HG02678 (cell line): ENCODE measurements at regions not wholly inside any gene's neighbourhood (a gene's known extent, or its start where the extent isn't known, plus 50 kb on each side); places are given as distances from the start of the nearest gene placed in this dataset.
"Not testable (repeated sequence)": the region's sequence is repeated elsewhere in the genome, so short reads cannot be mapped to it uniquely, and the experiment has no call there.

ENCODE experiments used
- ATAC-seq: cut with Tn5 transposase; IDR thresholded peaks from one replicate; pipeline ENCODE4 v1.9.1; 2021; ENCODE audit warnings: mild to moderate bottlenecking, moderate library complexity; ENCODE audit not compliant: unreplicated experiment

DNA sequence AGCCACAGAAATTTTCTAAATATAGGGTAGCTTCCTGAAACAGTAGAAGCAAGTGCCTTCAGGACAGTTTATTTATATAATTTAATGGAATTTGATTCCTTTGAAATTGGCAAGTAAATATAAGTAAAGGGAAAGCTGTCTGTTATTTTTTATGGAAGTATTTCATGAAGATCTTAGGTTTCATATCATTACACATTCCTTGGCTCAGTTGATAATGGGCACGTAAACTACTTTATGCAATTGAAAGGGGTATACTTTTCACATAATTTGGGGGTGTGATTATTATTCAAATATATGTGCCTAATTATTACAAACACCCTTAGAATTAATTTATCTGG is 71.1 kb upstream of the RAP1B start:
- ATAC-seq = no peak

DNA sequence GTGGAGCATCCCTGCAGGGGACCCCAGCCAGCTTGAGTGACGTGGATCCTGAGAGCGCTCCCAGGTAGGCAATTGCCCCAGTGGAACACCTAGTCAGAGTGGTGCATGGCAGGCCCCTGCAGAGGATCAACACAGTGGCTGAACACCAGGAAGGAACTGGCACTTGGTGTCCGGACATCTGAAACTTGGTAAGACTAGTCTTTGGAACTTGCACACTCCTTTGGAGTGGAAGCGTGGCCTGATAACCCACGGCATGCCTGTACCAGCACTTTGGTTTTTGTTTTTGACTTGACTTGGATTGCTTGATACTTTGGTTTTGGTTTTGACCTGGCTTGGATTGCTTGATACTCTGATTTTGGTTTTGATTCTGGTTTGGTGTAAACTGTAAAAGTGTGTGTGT is 69.9 kb upstream of the RAP1B start:
- not testable (repeated sequence) for ATAC-seq

DNA sequence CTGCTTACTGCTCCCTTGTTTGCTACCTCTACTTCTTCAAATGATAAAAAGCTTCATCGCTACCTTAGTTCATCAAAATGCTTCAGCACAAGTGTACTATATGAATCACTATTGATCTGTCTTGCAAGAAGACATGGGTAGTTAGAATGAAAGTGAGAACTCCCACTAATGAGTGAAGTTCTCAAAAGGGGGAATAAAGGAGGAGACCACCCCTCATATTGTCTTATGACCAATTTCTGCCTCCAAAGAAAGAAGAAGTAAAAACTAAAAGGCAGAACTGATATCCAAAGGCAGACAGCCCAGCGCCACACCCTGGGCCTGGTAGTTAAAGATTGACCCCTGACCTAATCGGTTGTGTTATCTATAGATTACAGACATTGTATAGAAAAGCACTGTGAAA is 63.4 kb upstream of the RAP1B start:
- not testable (repeated sequence) for ATAC-seq

DNA sequence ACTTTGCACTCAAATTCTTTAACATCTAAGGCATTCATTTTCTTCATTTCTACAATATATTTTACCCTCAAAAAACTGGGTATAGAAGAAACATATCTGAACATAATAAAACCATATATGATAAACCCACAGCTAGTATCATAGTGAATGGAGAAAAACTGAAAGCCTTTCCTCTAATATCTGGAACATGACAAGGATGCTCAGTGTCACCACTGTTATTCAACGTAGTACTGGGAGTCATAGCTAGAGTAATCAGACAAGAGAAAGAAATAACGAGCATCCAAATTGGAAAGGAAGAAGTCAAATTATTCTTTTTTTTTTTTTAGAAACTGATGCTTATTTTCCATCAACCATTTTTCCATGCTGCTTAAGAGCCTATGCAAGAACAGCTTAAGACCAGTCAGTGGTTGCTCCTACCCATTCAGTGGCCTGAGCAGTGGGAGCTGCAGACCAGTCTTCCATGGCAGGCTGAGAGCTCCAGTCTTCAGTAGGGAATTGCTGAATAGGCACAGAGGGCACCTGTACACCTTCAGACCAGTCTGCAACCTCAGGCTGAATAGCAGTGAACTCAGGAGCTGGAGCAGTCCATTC is 58.0 kb upstream of the RAP1B start:
- ATAC-seq = not testable (repeated sequence)

DNA sequence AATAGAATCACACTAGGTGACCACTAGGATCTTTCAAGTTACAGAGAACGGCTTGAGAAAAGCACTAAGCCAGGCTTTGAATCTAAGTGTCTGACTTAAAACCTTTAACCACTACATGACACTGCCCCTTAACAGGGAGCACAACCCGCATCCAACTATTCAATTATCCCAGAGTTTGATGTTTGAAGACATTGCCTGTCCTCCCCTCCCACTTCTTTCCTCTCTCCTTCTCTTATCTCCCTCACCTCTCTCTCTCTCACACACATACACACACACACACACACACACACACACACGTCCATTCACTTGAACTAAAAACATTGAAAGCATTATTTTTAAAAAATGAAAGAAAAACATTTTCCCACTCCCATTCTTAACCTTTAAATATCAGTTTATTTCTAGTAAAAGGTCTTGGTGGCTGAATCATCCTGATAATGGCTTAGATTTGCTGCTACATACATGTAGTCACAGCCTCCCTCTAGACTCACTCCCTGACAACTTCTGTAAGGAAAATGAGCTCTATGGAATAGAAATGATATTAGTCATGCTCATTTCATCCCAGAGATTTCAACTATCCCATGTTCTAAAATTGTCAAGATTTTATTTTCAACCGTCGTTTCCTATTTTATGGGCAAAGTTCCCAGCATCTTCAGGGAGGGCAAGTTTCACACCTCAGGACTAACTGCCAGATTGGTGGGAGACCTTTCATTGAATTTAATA is 53.5 kb upstream of the RAP1B start:
- no peak for ATAC-seq

DNA sequence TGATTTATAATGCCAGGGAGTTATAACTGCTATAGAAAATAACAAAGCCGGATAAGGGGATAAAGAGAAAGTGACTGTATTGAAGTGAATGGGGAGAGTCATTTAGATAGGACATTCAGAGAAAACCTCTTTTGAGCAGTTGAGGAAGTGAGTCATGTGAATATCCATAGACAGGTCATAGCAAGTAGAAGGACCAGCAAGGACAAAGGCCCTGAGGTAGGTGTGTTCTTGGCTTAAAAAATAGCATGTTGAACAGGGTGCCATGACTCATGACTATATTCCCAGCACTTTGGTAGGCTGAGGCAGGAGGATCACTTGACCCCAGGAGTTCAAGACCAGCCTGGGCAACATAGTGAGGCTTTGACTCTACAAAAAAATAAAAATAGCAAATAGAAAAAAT is 51.5 kb upstream of the RAP1B start:
- no peak for ATAC-seq

DNA sequence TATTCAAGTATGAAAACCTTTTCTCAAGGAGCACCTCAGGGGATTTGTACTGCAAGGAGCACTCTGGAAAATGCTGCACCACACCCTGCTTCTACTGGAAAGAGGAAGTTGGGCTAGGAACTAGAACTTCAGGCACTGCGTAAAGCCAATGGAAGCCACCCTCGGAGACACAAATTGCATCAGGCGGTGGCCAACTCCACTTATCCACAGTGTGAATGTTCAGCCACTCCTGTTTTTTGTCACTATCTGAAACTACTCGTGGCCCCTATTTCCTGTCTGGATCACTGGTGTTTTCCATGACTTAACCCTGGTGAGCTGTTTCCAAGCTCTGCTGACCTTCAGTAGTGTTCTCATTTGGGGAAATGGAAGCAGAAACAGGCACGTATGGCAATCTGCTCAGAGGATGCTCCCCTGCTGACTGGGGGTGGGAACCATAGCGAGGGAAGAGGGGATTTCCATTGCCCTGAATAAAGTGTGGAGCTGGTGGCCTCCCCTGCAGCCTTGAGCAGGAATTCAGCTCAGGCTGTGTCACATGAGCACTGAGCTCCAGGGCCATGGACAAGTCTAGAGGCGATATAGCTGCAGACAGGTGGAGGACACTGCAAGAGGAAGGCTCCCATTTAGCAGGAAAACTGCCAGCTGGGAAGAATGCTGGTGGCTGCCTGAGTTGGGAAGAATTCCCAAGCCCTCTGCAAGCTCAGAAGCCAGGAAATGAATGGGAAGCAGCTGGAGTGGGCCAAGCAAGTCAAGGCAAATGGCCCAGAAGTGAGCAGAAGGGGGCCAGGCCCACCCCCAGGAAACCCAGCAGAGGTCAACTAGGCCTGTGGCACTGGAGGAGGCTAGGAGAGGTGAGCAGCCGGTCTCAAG is 50.5 kb upstream of the RAP1B start:
- no peak for ATAC-seq

DNA sequence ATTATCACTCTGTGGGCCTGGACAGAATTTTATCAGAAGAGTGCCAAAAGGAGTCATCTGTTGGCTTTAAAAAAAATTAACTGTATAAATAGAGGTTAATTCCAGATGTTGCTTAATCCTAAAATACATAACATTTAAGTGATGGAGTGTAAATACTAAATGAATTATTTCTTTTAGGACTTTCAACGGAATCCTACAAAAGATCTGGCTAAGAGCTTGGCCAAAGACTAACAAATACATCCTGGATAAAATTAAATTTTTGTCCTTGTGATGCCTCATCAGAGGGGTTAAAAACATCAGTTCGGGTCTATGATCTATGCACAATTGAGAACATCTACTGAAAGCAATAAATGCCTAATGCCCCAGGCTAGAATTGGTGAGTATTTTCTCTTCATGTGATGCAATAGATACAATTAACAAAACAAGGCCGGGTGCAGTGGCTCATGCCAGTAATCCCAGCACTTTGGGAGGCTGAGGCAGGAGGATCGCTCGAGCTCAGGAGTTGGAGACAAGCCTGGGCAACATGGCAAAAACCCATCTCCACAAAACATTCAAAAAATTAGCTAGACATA is 49.8 kb upstream of the RAP1B start:
- ATAC-seq = no peak
